IMR-90 (cell line): ENCODE measurements at regions not wholly inside any gene's neighbourhood (a gene's known extent, or its start where the extent isn't known, plus 50 kb on each side); places are given as distances from the start of the nearest gene placed in this dataset.

Source experiments
- ATAC-seq: fragments of 200-7000 bp; cut with Tn5 transposase; 2 replicates; pipeline ENCODE4 v1.9.1; 2020; ENCODE audit warnings: low read depth, mild to moderate bottlenecking, moderate library complexity
- BruUV-seq: library from RNA; stranded (reverse); fragments of 400-500 nt; replicated peaks from 2 replicates; lab custom pipeline; 2021; lab: Mats Ljungman, UMichigan
- CTCF ChIA-PET: fragments of 300-600 bp; formaldehyde crosslinking; extraction: SDS; loops from one replicate; lab custom pipeline; 2021; ENCODE audit warnings: antibody characterized with exemption; lab: Yijun Ruan, JAX
- POLR2A ChIA-PET: fragments of 300-600 bp; sonication (Branson Sonifier 250); formaldehyde crosslinking; loops from one replicate; lab custom pipeline; 2022; ENCODE audit warnings: antibody characterized with exemption; ENCODE audit not compliant: unreplicated experiment; lab: Charles Lee
- DNase-seq: peaks from one replicate; pipeline ENCODE4 v3.0.0; 2013
- H2AFZ ChIP-seq: replicated peaks from 2 replicates; pipeline ENCODE3; 2013; ENCODE audit warnings: low read length, mild to moderate bottlenecking; ENCODE audit not compliant: poor library complexity
- H2AK5ac ChIP-seq: 2 replicates; pipeline ENCODE4 v1.6.1; 2013; ENCODE audit warnings: low read depth, low read length, inconsistent platforms
- H2AK9ac ChIP-seq: replicated peaks from 2 replicates; pipeline ENCODE3; 2013; ENCODE audit warnings: mild to moderate bottlenecking, low read depth, low read length, moderate library complexity; ENCODE audit not compliant: poor library complexity
- H2BK120ac ChIP-seq: 2 replicates; pipeline ENCODE4 v1.6.1; 2013; ENCODE audit warnings: low read depth, low read length, inconsistent platforms
- H2BK15ac ChIP-seq: 3 replicates; pipeline ENCODE4 v1.6.1; 2013; ENCODE audit warnings: low read depth, low read length, inconsistent platforms
- H2BK20ac ChIP-seq: 2 replicates; pipeline ENCODE4 v1.6.1; 2013; ENCODE audit warnings: low read depth, mild to moderate bottlenecking, inconsistent platforms, low read length, moderate library complexity
- H2BK5ac ChIP-seq: 2 replicates; pipeline ENCODE4 v1.6.1; 2013; ENCODE audit warnings: mild to moderate bottlenecking, low read depth, low read length, inconsistent platforms; ENCODE audit not compliant: poor library complexity, severe bottlenecking
- H3K14ac ChIP-seq: replicated peaks from 2 replicates; pipeline ENCODE4 v1.6.1; 2013; ENCODE audit warnings: low read depth, low read length, inconsistent platforms
- H3K18ac ChIP-seq: 2 replicates; pipeline ENCODE4 v1.6.1; 2013; ENCODE audit warnings: low read depth, low read length, control low read depth
- H3K23ac ChIP-seq: 2 replicates; pipeline ENCODE4 v1.6.1; 2013; ENCODE audit warnings: low read depth, low read length, inconsistent platforms
- H3K27ac ChIP-seq: 2 replicates; pipeline ENCODE4 v1.5.1; 2013; ENCODE audit warnings: mild to moderate bottlenecking, control low read depth, low read length; ENCODE audit not compliant: insufficient read depth
- H3K27me3 ChIP-seq: 2 replicates; pipeline ENCODE4 v1.6.1; 2013; ENCODE audit warnings: low read length; ENCODE audit not compliant: control insufficient read depth, insufficient read depth
- H3K36me3 ChIP-seq: 2 replicates; pipeline ENCODE4 v1.6.1; 2013; ENCODE audit warnings: low read length, mixed read lengths; ENCODE audit not compliant: control insufficient read depth, insufficient read depth
- H3K4ac ChIP-seq: 2 replicates; pipeline ENCODE4 v1.6.1; 2013; ENCODE audit warnings: low read depth, low read length, inconsistent platforms
- H3K4me1 ChIP-seq: 2 replicates; pipeline ENCODE4 v1.6.1; 2013; ENCODE audit warnings: low read length, mixed read lengths; ENCODE audit not compliant: control insufficient read depth, insufficient read depth
- H3K4me2 ChIP-seq: 2 replicates; pipeline ENCODE4 v1.6.1; 2013; ENCODE audit warnings: low read depth, mild to moderate bottlenecking, control low read depth, low read length, moderate library complexity
- H3K4me3 ChIP-seq: 2 replicates; pipeline ENCODE4 v1.5.1; 2013; ENCODE audit warnings: low read depth, mild to moderate bottlenecking, control low read depth, low read length, moderate library complexity; ENCODE audit not compliant: insufficient read depth
- H3K56ac ChIP-seq: 2 replicates; pipeline ENCODE4 v1.6.1; 2013; ENCODE audit warnings: low read length, inconsistent platforms; ENCODE audit not compliant: insufficient read depth; ENCODE audit errors: extremely low read depth
- H3K79me1 ChIP-seq, 2 experiments: 2 replicates each; pipeline ENCODE4 v1.6.1; 2013; ENCODE audit warnings: low read length in 2 of 2, inconsistent platforms in 1 of 2, low read depth in 1 of 2
- H3K9ac ChIP-seq: 2 replicates; pipeline ENCODE4 v1.6.1; 2013; ENCODE audit warnings: low read depth, low read length, control low read depth
- H3K9me1 ChIP-seq: 2 replicates; pipeline ENCODE4 v1.6.1; 2013; ENCODE audit warnings: low read length, inconsistent platforms; ENCODE audit not compliant: insufficient read depth
- H3K9me3 ChIP-seq: 2 replicates; pipeline ENCODE4 v1.6.1; 2013; ENCODE audit warnings: low read length; ENCODE audit not compliant: control insufficient read depth, insufficient read depth
- H4K20me1 ChIP-seq: 2 replicates; pipeline ENCODE4 v1.6.1; 2013; ENCODE audit warnings: low read length, inconsistent platforms; ENCODE audit not compliant: insufficient read depth
- H4K5ac ChIP-seq: 2 replicates; pipeline ENCODE4 v1.6.1; 2013; ENCODE audit warnings: mild to moderate bottlenecking, low read depth, low read length, control low read depth
- H4K8ac ChIP-seq, 2 experiments: 2 replicates each; pipeline ENCODE4 v1.6.1; 2013; ENCODE audit warnings: low read depth in 2 of 2, low read length in 2 of 2, control low read depth in 1 of 2, inconsistent platforms in 1 of 2
- H4K91ac ChIP-seq: 2 replicates; pipeline ENCODE4 v1.6.1; 2013; ENCODE audit warnings: low read depth, low read length, inconsistent platforms; ENCODE audit not compliant: insufficient read depth
- BHLHE40 ChIP-seq: fragments of 150-350 bp; IDR thresholded peaks from 2 replicates; pipeline ENCODE4 v1.6.1; 2016; ENCODE audit warnings: mild to moderate bottlenecking, low read depth, low read length
- CEBPB ChIP-seq: IDR thresholded peaks from 2 replicates; pipeline ENCODE4 v1.6.1; 2012; ENCODE audit warnings: low read depth, low read length, improper control_type of control experiment
- CHD1 ChIP-seq: IDR thresholded peaks from 2 replicates; pipeline ENCODE4 v1.6.1; 2012; ENCODE audit warnings: low read depth, low read length, improper control_type of control experiment
- FOS ChIP-seq: fragments of 150-350 bp; IDR thresholded peaks from 2 replicates; pipeline ENCODE4 v1.6.1; 2016; ENCODE audit warnings: low read depth, low read length
- MAFK ChIP-seq: IDR thresholded peaks from 2 replicates; pipeline ENCODE4 v1.6.1; 2012; ENCODE audit warnings: low read depth, low read length, improper control_type of control experiment
- MAZ ChIP-seq: IDR thresholded peaks from 2 replicates; pipeline ENCODE4 v1.6.1; 2012; ENCODE audit warnings: low read depth, mild to moderate bottlenecking, low read length, improper control_type of control experiment, moderate library complexity, borderline replicate concordance
- MXI1 ChIP-seq: IDR thresholded peaks from 2 replicates; pipeline ENCODE4 v1.6.1; 2012; ENCODE audit warnings: low read depth, mild to moderate bottlenecking, low read length, moderate library complexity, borderline replicate concordance
- NFE2L2 ChIP-seq: fragments of 150-350 bp; IDR thresholded peaks from 2 replicates; pipeline ENCODE4 v1.6.1; 2016; ENCODE audit warnings: low read depth, mild to moderate bottlenecking, low read length
- POLR2A ChIP-seq: IDR thresholded peaks from 2 replicates; pipeline ENCODE4 v1.6.1; 2012; ENCODE audit warnings: mild to moderate bottlenecking, low read depth, low read length
- RAD21 ChIP-seq: IDR thresholded peaks from 2 replicates; pipeline ENCODE4 v1.6.1; 2012; ENCODE audit warnings: low read length, improper control_type of control experiment
- RCOR1 ChIP-seq: IDR thresholded peaks from 2 replicates; pipeline ENCODE4 v1.6.1; 2012; ENCODE audit warnings: mild to moderate bottlenecking, low read length, improper control_type of control experiment; ENCODE audit not compliant: insufficient replicate concordance
- RFX5 ChIP-seq: IDR thresholded peaks from 2 replicates; pipeline ENCODE4 v1.8.0; 2012; ENCODE audit warnings: low read depth, mild to moderate bottlenecking, low read length, moderate library complexity
- SMC3 ChIP-seq: fragments of 150-350 bp; IDR thresholded peaks from 2 replicates; pipeline ENCODE4 v1.6.1; 2016; ENCODE audit warnings: low read depth, mild to moderate bottlenecking, antibody characterized with exemption, low read length, moderate library complexity
- WGBS, 2 experiments: methylation state at CpG; one replicate each; pipeline versions ENCODE4 v1.1.5 to v1.1.7; 2013; ENCODE audit warnings: missing lambda C conversion rate in 2 of 2; ENCODE audit not compliant: insufficient read length in 1 of 2; ENCODE audit errors: extremely low coverage in 2 of 2; 5-methylcytosine and 5-hydroxymethylcytosine counted together
- dilution Hi-C: fragments of 300-500 bp; cut with HindIII; formaldehyde crosslinking; loops from one replicate; pipeline ENCODE4 v1.14.3; 2018; ENCODE audit warnings: low sequenced_read_pairs; ENCODE audit not compliant: unreplicated experiment
- in situ Hi-C: fragments of 300-500 bp; cut with MboI; formaldehyde crosslinking; loops from 3 replicates; pipeline ENCODE4 v1.14.3; 2019; ENCODE audit warnings: low sequenced_read_pairs, inconsistent platforms, mixed read lengths
- intact Hi-C: fragments of 100-400 bp; cut with micrococcal nuclease; formaldehyde crosslinking; loops from 2 replicates; pipeline ENCODE4 v1.10.0; 2022
- TF ChIP-seq, protein P1 (sequence below): fragments of 150-350 bp; IDR thresholded peaks from 2 replicates; pipeline ENCODE4 v1.6.1; 2017; ENCODE audit warnings: mild to moderate bottlenecking, antibody characterized with exemption, low read length, low read depth
- TF ChIP-seq, protein P2 (sequence below): conservative IDR thresholded peaks from 2 replicates; pipeline ENCODE4 v1.5.1; 2012; ENCODE audit warnings: mild to moderate bottlenecking, low read depth, low read length, improper control_type of control experiment
- TF ChIP-seq, protein P3 (sequence below): fragments of 150-350 bp; IDR thresholded peaks from 2 replicates; pipeline ENCODE4 v1.6.1; 2016; ENCODE audit warnings: low read depth, mild to moderate bottlenecking, low read length, moderate library complexity, borderline replicate concordance

DNA sequence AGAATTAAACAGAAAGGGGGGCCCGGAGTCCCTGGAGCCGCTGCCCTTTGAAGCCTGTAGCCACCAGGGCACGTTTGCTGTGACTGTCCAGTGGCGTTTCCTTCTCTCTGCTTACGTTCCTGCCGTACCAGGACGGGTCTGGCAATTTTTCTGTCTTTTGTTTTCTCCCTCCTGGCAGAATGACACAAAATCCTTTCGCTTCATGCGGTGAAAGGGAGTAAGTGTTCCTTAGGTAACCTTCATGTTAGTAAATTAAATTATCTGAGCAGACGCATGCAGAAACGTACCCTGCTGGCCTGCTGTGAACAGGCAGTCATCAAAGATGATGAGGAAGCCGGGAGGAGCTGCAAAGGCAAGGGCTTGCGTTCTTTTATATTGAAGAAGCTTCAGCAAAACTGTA, 299.3 kb upstream of the ARGLU1 start:
- Histone ChIP-seq H4K5ac (no peak overlapping the region), H3K27ac (no peak overlapping the region), H3K4me2 (peak overlapping the region; percentile 76), H3K14ac (no peak overlapping the region), H3K9me1 (no peaks in the 10 kb centered on the region), H3K18ac (no peak overlapping the region), H3K79me1 (no peaks in the 10 kb centered on the region), H4K20me1 (no peaks in the 10 kb centered on the region), H3K36me3 (no peaks in the 10 kb centered on the region), H2BK120ac (no peak overlapping the region), H4K91ac (no peak overlapping the region), H2BK20ac (no peak overlapping the region), H2BK5ac (no peak overlapping the region), H3K23ac (no peak overlapping the region), H3K4me1 (no peaks in the 10 kb centered on the region), H2AK9ac (no peak overlapping the region), H3K27me3 (no peaks in the 10 kb centered on the region; the same call in none of the 2 replicates), H2AFZ (peak overlapping the region; percentile 61), H3K4me3 (peak overlapping the region; percentile 46; the same call in 1 of the 2 replicates), H3K9ac (no peak overlapping the region), H2AK5ac (no peak overlapping the region), H2BK15ac (no peak overlapping the region), H3K4ac (no peak overlapping the region), H4K8ac (no peak overlapping the region), H3K9me3 (no peaks in the 10 kb centered on the region), H3K56ac (no peak overlapping the region)
- no peak for TF ChIP-seq POLR2A
- TF ChIP-seq, protein P1, sequence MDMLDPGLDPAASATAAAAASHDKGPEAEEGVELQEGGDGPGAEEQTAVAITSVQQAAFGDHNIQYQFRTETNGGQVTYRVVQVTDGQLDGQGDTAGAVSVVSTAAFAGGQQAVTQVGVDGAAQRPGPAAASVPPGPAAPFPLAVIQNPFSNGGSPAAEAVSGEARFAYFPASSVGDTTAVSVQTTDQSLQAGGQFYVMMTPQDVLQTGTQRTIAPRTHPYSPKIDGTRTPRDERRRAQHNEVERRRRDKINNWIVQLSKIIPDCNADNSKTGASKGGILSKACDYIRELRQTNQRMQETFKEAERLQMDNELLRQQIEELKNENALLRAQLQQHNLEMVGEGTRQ, result no peak
- TF ChIP-seq, protein P2, sequence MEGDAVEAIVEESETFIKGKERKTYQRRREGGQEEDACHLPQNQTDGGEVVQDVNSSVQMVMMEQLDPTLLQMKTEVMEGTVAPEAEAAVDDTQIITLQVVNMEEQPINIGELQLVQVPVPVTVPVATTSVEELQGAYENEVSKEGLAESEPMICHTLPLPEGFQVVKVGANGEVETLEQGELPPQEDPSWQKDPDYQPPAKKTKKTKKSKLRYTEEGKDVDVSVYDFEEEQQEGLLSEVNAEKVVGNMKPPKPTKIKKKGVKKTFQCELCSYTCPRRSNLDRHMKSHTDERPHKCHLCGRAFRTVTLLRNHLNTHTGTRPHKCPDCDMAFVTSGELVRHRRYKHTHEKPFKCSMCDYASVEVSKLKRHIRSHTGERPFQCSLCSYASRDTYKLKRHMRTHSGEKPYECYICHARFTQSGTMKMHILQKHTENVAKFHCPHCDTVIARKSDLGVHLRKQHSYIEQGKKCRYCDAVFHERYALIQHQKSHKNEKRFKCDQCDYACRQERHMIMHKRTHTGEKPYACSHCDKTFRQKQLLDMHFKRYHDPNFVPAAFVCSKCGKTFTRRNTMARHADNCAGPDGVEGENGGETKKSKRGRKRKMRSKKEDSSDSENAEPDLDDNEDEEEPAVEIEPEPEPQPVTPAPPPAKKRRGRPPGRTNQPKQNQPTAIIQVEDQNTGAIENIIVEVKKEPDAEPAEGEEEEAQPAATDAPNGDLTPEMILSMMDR, result no peak
- no peak for TF ChIP-seq BHLHE40
- no peak for TF ChIP-seq MXI1
- TF ChIP-seq SMC3, result no peak
- no peak for TF ChIP-seq CEBPB
- TF ChIP-seq RFX5, result no peak
- TF ChIP-seq CHD1, result no peak
- TF ChIP-seq RCOR1, result no peak
- no peak for TF ChIP-seq MAFK
- no peak for TF ChIP-seq MAZ
- TF ChIP-seq, protein P3, sequence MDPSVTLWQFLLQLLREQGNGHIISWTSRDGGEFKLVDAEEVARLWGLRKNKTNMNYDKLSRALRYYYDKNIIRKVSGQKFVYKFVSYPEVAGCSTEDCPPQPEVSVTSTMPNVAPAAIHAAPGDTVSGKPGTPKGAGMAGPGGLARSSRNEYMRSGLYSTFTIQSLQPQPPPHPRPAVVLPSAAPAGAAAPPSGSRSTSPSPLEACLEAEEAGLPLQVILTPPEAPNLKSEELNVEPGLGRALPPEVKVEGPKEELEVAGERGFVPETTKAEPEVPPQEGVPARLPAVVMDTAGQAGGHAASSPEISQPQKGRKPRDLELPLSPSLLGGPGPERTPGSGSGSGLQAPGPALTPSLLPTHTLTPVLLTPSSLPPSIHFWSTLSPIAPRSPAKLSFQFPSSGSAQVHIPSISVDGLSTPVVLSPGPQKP, result no peak
- no peak for TF ChIP-seq NFE2L2
- no peak for TF ChIP-seq FOS
- TF ChIP-seq RAD21, result no peak
- ATAC-seq (no peak), DNase-seq (no peak)
- CTCF ChIA-PET, result no interaction called here
- BruUV-seq, result no TSS peak
- intact Hi-C loops (no loop called here), dilution Hi-C loops (no loop called here), in situ Hi-C loops (no loop called here)
- WGBS, 2 experiments, result 27% methylated on average over 4 of the region's 13 CpGs; no CpG with 5 or more reads in 1 of the 2 experiments
- POLR2A ChIA-PET, result no interaction called here
